Neural cell (in vitro differentiated cells): ENCODE measurements at regions not wholly inside any gene's neighbourhood (a gene's known extent, or its start where the extent isn't known, plus 50 kb on each side); places are given as distances from the start of the nearest gene placed in this dataset.

ENCODE experiments used
- H2AFZ ChIP-seq: fragments of 200-600, 300-800 bp; sonication (generic), shearing (Covaris generic); 2 replicates; pipeline ENCODE4 v1.6.0; 2014; ENCODE audit warnings: low read depth, mild to moderate bottlenecking, antibody characterized with exemption, low read length, moderate library complexity
- H3F3A ChIP-seq: fragments of 200-600 bp; shearing (Covaris generic); 2 replicates; pipeline ENCODE4 v1.6.1; 2016; ENCODE audit warnings: mild to moderate bottlenecking, moderate library complexity, mixed read lengths, antibody characterized with exemption, low read length; ENCODE audit not compliant: insufficient read depth, poor library complexity, severe bottlenecking
- H3K27ac ChIP-seq: fragments of 200-600, 300-800 bp; sonication (generic), shearing (Covaris generic); 2 replicates; pipeline ENCODE4 v1.5.1; 2014; ENCODE audit warnings: mild to moderate bottlenecking, low read length, moderate library complexity
- H3K27me3 ChIP-seq: fragments of 300-800, 200-600 bp; sonication (generic), shearing (Covaris generic); 2 replicates; pipeline ENCODE4 v1.6.0; 2014; ENCODE audit warnings: mild to moderate bottlenecking, low read depth, low read length, moderate library complexity; ENCODE audit not compliant: insufficient read depth
- H3K36me3 ChIP-seq: fragments of 300-800, 200-600 bp; sonication (generic), shearing (Covaris generic); 2 replicates; pipeline ENCODE4 v1.5.1; 2014; ENCODE audit warnings: mild to moderate bottlenecking, antibody characterized with exemption, low read length, moderate library complexity; ENCODE audit not compliant: insufficient read depth
- H3K4me2 ChIP-seq: fragments of 300-800, 200-600 bp; sonication (generic), shearing (Covaris generic); 2 replicates; pipeline ENCODE4 v1.6.0; 2014; ENCODE audit warnings: mild to moderate bottlenecking, low read length
- H3K4me3 ChIP-seq: fragments of 300-800, 200-600 bp; sonication (generic), shearing (Covaris generic); 2 replicates; pipeline ENCODE4 v1.5.1; 2014; ENCODE audit warnings: mild to moderate bottlenecking, low read length, moderate library complexity
- H3K79me2 ChIP-seq: fragments of 200-600 bp; shearing (Covaris generic); replicated peaks from 2 replicates; pipeline ENCODE4 v1.6.0; 2014; ENCODE audit warnings: mild to moderate bottlenecking, low read length, moderate library complexity; ENCODE audit not compliant: insufficient read depth
- H3K9ac ChIP-seq: fragments of 300-800, 200-600 bp; sonication (generic), shearing (Covaris generic); 2 replicates; pipeline ENCODE4 v1.6.1; 2016; ENCODE audit warnings: mild to moderate bottlenecking, low read length, mixed read lengths
- H3K9me2 ChIP-seq: fragments of 200-600 bp; shearing (Covaris generic); 2 replicates; pipeline ENCODE4 v1.6.1; 2016; ENCODE audit warnings: mild to moderate bottlenecking, low read length, mixed read lengths; ENCODE audit not compliant: insufficient read depth
- H3K9me3 ChIP-seq: fragments of 200-600, 300-800 bp; sonication (generic), shearing (Covaris generic); 2 replicates; pipeline ENCODE4 v1.6.1; 2016; ENCODE audit warnings: mild to moderate bottlenecking, mixed run types, low read length, moderate library complexity, mixed read lengths
- H4K20me1 ChIP-seq: fragments of 200-600 bp; shearing (Covaris generic); 2 replicates; pipeline ENCODE4 v1.6.1; 2016; ENCODE audit warnings: mild to moderate bottlenecking, mixed run types; ENCODE audit not compliant: insufficient read depth
- EP300 ChIP-seq: fragments of 450-650 bp; conservative IDR thresholded peaks from 2 replicates; pipeline ENCODE4 v1.6.1; 2014; ENCODE audit warnings: antibody characterized with exemption, mild to moderate bottlenecking, moderate library complexity; ENCODE audit not compliant: poor library complexity, severe bottlenecking
- EZH2 ChIP-seq: fragments of 200-600, 300-800 bp; shearing (Covaris generic), sonication (generic); IDR thresholded peaks from 2 replicates; pipeline ENCODE4 v1.6.1; 2014; ENCODE audit warnings: antibody characterized with exemption, low read length, borderline replicate concordance, mild to moderate bottlenecking; ENCODE audit not compliant: insufficient read depth, poor library complexity, severe bottlenecking
- MXI1 ChIP-seq: fragments of 450-650 bp; conservative IDR thresholded peaks from 2 replicates; pipeline ENCODE4 v1.6.1; 2014; ENCODE audit warnings: antibody characterized with exemption, mild to moderate bottlenecking; ENCODE audit not compliant: poor library complexity, severe bottlenecking
- POLR2AphosphoS5 ChIP-seq: IDR thresholded peaks from 2 replicates; pipeline ENCODE4 v1.6.1; 2012
- RAD21 ChIP-seq: fragments of 450-650 bp; conservative IDR thresholded peaks from 2 replicates; pipeline ENCODE4 v1.6.1; 2014; ENCODE audit warnings: antibody characterized with exemption, mild to moderate bottlenecking, moderate library complexity
- SMC3 ChIP-seq: fragments of 450-650 bp; conservative IDR thresholded peaks from 2 replicates; pipeline ENCODE4 v1.6.1; 2014; ENCODE audit warnings: antibody characterized with exemption, mild to moderate bottlenecking, moderate library complexity; ENCODE audit not compliant: poor library complexity
- TAF1 ChIP-seq: IDR thresholded peaks from 2 replicates; pipeline ENCODE4 v1.6.1; 2012; ENCODE audit warnings: low read depth
- TF ChIP-seq, protein P1 (sequence below): IDR thresholded peaks from 2 replicates; pipeline ENCODE4 v1.6.1; 2012; ENCODE audit warnings: borderline replicate concordance
- TF ChIP-seq, protein P2 (sequence below): fragments of 450-650 bp; IDR thresholded peaks from 2 replicates; pipeline ENCODE4 v1.5.1; 2014; ENCODE audit warnings: antibody characterized with exemption, mild to moderate bottlenecking, moderate library complexity; ENCODE audit not compliant: poor library complexity, severe bottlenecking

GRCh38 chr18:60996326-60996725, 336.9 kb upstream of the CDH20 start:
- Histone ChIP-seq H4K20me1 (no peaks in the 10 kb centered on the region), H3K9me2 (no peaks in the 10 kb centered on the region), H3K9me3 (no peaks in the 10 kb centered on the region), H3K79me2 (no peaks in the 10 kb centered on the region), H3K4me2 (no peak overlapping the region), H3K4me3 (no peak overlapping the region), H2AFZ (no peak overlapping the region), H3K27me3 (no peaks in the 10 kb centered on the region), H3F3A (no peaks in the 10 kb centered on the region), H3K9ac (no peak overlapping the region), H3K36me3 (no peaks in the 10 kb centered on the region), H3K27ac (no peak overlapping the region)
- no peak for TF ChIP-seq MXI1

- TF ChIP-seq TAF1 (no peak), POLR2AphosphoS5 (no peak), EZH2 (no peak), RAD21 (no peak), SMC3 (no peak), MXI1 (no peak), EP300 (no peak)
- TF ChIP-seq, protein P1, sequence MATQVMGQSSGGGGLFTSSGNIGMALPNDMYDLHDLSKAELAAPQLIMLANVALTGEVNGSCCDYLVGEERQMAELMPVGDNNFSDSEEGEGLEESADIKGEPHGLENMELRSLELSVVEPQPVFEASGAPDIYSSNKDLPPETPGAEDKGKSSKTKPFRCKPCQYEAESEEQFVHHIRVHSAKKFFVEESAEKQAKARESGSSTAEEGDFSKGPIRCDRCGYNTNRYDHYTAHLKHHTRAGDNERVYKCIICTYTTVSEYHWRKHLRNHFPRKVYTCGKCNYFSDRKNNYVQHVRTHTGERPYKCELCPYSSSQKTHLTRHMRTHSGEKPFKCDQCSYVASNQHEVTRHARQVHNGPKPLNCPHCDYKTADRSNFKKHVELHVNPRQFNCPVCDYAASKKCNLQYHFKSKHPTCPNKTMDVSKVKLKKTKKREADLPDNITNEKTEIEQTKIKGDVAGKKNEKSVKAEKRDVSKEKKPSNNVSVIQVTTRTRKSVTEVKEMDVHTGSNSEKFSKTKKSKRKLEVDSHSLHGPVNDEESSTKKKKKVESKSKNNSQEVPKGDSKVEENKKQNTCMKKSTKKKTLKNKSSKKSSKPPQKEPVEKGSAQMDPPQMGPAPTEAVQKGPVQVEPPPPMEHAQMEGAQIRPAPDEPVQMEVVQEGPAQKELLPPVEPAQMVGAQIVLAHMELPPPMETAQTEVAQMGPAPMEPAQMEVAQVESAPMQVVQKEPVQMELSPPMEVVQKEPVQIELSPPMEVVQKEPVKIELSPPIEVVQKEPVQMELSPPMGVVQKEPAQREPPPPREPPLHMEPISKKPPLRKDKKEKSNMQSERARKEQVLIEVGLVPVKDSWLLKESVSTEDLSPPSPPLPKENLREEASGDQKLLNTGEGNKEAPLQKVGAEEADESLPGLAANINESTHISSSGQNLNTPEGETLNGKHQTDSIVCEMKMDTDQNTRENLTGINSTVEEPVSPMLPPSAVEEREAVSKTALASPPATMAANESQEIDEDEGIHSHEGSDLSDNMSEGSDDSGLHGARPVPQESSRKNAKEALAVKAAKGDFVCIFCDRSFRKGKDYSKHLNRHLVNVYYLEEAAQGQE: no peak
- TF ChIP-seq, protein P2, sequence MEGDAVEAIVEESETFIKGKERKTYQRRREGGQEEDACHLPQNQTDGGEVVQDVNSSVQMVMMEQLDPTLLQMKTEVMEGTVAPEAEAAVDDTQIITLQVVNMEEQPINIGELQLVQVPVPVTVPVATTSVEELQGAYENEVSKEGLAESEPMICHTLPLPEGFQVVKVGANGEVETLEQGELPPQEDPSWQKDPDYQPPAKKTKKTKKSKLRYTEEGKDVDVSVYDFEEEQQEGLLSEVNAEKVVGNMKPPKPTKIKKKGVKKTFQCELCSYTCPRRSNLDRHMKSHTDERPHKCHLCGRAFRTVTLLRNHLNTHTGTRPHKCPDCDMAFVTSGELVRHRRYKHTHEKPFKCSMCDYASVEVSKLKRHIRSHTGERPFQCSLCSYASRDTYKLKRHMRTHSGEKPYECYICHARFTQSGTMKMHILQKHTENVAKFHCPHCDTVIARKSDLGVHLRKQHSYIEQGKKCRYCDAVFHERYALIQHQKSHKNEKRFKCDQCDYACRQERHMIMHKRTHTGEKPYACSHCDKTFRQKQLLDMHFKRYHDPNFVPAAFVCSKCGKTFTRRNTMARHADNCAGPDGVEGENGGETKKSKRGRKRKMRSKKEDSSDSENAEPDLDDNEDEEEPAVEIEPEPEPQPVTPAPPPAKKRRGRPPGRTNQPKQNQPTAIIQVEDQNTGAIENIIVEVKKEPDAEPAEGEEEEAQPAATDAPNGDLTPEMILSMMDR: no peak
- no peaks in the 10 kb centered on the region for H3K36me3 ChIP-seq
- no peak overlapping the region for H3K4me3 ChIP-seq
- H2AFZ ChIP-seq: no peak overlapping the region
- no peak overlapping the region for H3K9ac ChIP-seq
- H3K27me3 ChIP-seq: no peaks in the 10 kb centered on the region
- H3K9me2 ChIP-seq: no peaks in the 10 kb centered on the region
- no peaks in the 10 kb centered on the region for H3K79me2 ChIP-seq
- no peaks in the 10 kb centered on the region for H3F3A ChIP-seq
- H4K20me1 ChIP-seq: no peaks in the 10 kb centered on the region
- no peak overlapping the region for H3K4me2 ChIP-seq
- H3K9me3 ChIP-seq: no peaks in the 10 kb centered on the region
- H3K27ac ChIP-seq: no peak overlapping the region
Observed at GRCh38 chr18:60996822-60997221, 336.4 kb upstream of the CDH20 start.

DNA sequence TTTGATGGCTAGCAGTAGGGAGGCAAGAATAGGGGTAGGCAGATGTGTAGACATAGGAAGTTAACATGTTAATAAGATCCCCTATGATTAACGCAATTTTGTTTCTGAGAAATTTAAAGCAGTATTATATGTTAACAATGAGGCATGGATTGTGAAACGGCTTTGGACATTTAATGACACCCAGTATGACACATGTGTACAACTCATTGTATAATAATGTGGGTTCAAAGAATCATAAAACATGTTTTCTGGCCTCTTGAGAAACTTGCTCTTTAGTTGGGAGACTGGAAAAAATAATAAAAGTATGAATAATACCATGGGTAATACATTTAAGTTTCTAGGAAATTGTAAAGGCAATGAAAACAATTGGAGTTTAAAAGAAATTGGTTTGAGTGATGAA, 332.1 kb upstream of the CDH20 start:
- Histone ChIP-seq H3K27ac (no peak overlapping the region), H3K9ac (no peak overlapping the region), H3K4me3 (no peak overlapping the region), H4K20me1 (no peaks in the 10 kb centered on the region), H2AFZ (no peak overlapping the region), H3K27me3 (no peaks in the 10 kb centered on the region), H3K4me2 (no peak overlapping the region), H3K36me3 (no peaks in the 10 kb centered on the region), H3K9me3 (no peaks in the 10 kb centered on the region), H3K9me2 (no peaks in the 10 kb centered on the region), H3K79me2 (no peaks in the 10 kb centered on the region), H3F3A (no peaks in the 10 kb centered on the region)
- no peak for TF ChIP-seq SMC3
- no peak for TF ChIP-seq POLR2AphosphoS5
- no peak for TF ChIP-seq EP300
- TF ChIP-seq, protein P2: no peak
- TF ChIP-seq, protein P1: no peak
- TF ChIP-seq EZH2: no peak
- TF ChIP-seq RAD21: no peak
- TF ChIP-seq TAF1: no peak
